Neural cell (in vitro differentiated cells): ENCODE measurements at regions not wholly inside any gene's neighbourhood (a gene's known extent, or its start where the extent isn't known, plus 50 kb on each side); places are given as distances from the start of the nearest gene placed in this dataset.

Source experiments
- H2AFZ ChIP-seq: fragments of 200-600, 300-800 bp; sonication (generic), shearing (Covaris generic); 2 replicates; pipeline ENCODE4 v1.6.0; 2014; ENCODE audit warnings: low read depth, mild to moderate bottlenecking, antibody characterized with exemption, low read length, moderate library complexity
- H3F3A ChIP-seq: fragments of 200-600 bp; shearing (Covaris generic); 2 replicates; pipeline ENCODE4 v1.6.1; 2016; ENCODE audit warnings: mild to moderate bottlenecking, moderate library complexity, mixed read lengths, antibody characterized with exemption, low read length; ENCODE audit not compliant: insufficient read depth, poor library complexity, severe bottlenecking
- H3K27ac ChIP-seq: fragments of 200-600, 300-800 bp; sonication (generic), shearing (Covaris generic); 2 replicates; pipeline ENCODE4 v1.5.1; 2014; ENCODE audit warnings: mild to moderate bottlenecking, low read length, moderate library complexity
- H3K27me3 ChIP-seq: fragments of 300-800, 200-600 bp; sonication (generic), shearing (Covaris generic); 2 replicates; pipeline ENCODE4 v1.6.0; 2014; ENCODE audit warnings: mild to moderate bottlenecking, low read depth, low read length, moderate library complexity; ENCODE audit not compliant: insufficient read depth
- H3K36me3 ChIP-seq: fragments of 300-800, 200-600 bp; sonication (generic), shearing (Covaris generic); 2 replicates; pipeline ENCODE4 v1.5.1; 2014; ENCODE audit warnings: mild to moderate bottlenecking, antibody characterized with exemption, low read length, moderate library complexity; ENCODE audit not compliant: insufficient read depth
- H3K4me2 ChIP-seq: fragments of 300-800, 200-600 bp; sonication (generic), shearing (Covaris generic); 2 replicates; pipeline ENCODE4 v1.6.0; 2014; ENCODE audit warnings: mild to moderate bottlenecking, low read length
- H3K4me3 ChIP-seq: fragments of 300-800, 200-600 bp; sonication (generic), shearing (Covaris generic); 2 replicates; pipeline ENCODE4 v1.5.1; 2014; ENCODE audit warnings: mild to moderate bottlenecking, low read length, moderate library complexity
- H3K79me2 ChIP-seq: fragments of 200-600 bp; shearing (Covaris generic); replicated peaks from 2 replicates; pipeline ENCODE4 v1.6.0; 2014; ENCODE audit warnings: mild to moderate bottlenecking, low read length, moderate library complexity; ENCODE audit not compliant: insufficient read depth
- H3K9ac ChIP-seq: fragments of 300-800, 200-600 bp; sonication (generic), shearing (Covaris generic); 2 replicates; pipeline ENCODE4 v1.6.1; 2016; ENCODE audit warnings: mild to moderate bottlenecking, low read length, mixed read lengths
- H3K9me2 ChIP-seq: fragments of 200-600 bp; shearing (Covaris generic); 2 replicates; pipeline ENCODE4 v1.6.1; 2016; ENCODE audit warnings: mild to moderate bottlenecking, low read length, mixed read lengths; ENCODE audit not compliant: insufficient read depth
- H3K9me3 ChIP-seq: fragments of 200-600, 300-800 bp; sonication (generic), shearing (Covaris generic); 2 replicates; pipeline ENCODE4 v1.6.1; 2016; ENCODE audit warnings: mild to moderate bottlenecking, mixed run types, low read length, moderate library complexity, mixed read lengths
- H4K20me1 ChIP-seq: fragments of 200-600 bp; shearing (Covaris generic); 2 replicates; pipeline ENCODE4 v1.6.1; 2016; ENCODE audit warnings: mild to moderate bottlenecking, mixed run types; ENCODE audit not compliant: insufficient read depth
- CTCF ChIP-seq: fragments of 450-650 bp; IDR thresholded peaks from 2 replicates; pipeline ENCODE4 v1.5.1; 2014; ENCODE audit warnings: antibody characterized with exemption, mild to moderate bottlenecking, moderate library complexity; ENCODE audit not compliant: poor library complexity, severe bottlenecking
- EP300 ChIP-seq: fragments of 450-650 bp; conservative IDR thresholded peaks from 2 replicates; pipeline ENCODE4 v1.6.1; 2014; ENCODE audit warnings: antibody characterized with exemption, mild to moderate bottlenecking, moderate library complexity; ENCODE audit not compliant: poor library complexity, severe bottlenecking
- EZH2 ChIP-seq: fragments of 200-600, 300-800 bp; shearing (Covaris generic), sonication (generic); IDR thresholded peaks from 2 replicates; pipeline ENCODE4 v1.6.1; 2014; ENCODE audit warnings: antibody characterized with exemption, low read length, borderline replicate concordance, mild to moderate bottlenecking; ENCODE audit not compliant: insufficient read depth, poor library complexity, severe bottlenecking
- MXI1 ChIP-seq: fragments of 450-650 bp; conservative IDR thresholded peaks from 2 replicates; pipeline ENCODE4 v1.6.1; 2014; ENCODE audit warnings: antibody characterized with exemption, mild to moderate bottlenecking; ENCODE audit not compliant: poor library complexity, severe bottlenecking
- POLR2AphosphoS5 ChIP-seq: IDR thresholded peaks from 2 replicates; pipeline ENCODE4 v1.6.1; 2012
- RAD21 ChIP-seq: fragments of 450-650 bp; conservative IDR thresholded peaks from 2 replicates; pipeline ENCODE4 v1.6.1; 2014; ENCODE audit warnings: antibody characterized with exemption, mild to moderate bottlenecking, moderate library complexity
- REST ChIP-seq: IDR thresholded peaks from 2 replicates; pipeline ENCODE4 v1.6.1; 2012; ENCODE audit warnings: borderline replicate concordance
- SMC3 ChIP-seq: fragments of 450-650 bp; conservative IDR thresholded peaks from 2 replicates; pipeline ENCODE4 v1.6.1; 2014; ENCODE audit warnings: antibody characterized with exemption, mild to moderate bottlenecking, moderate library complexity; ENCODE audit not compliant: poor library complexity
- TAF1 ChIP-seq: IDR thresholded peaks from 2 replicates; pipeline ENCODE4 v1.6.1; 2012; ENCODE audit warnings: low read depth

GRCh38 chr5:106288979-106289378 is 1381.8 kb downstream of the EFNA5 start:
- TF ChIP-seq MXI1 (no peak), CTCF (no peak), SMC3 (no peak), EP300 (no peak), REST (no peak), EZH2 (no peak), RAD21 (no peak)
- no peaks in the 10 kb centered on the region for H3K27me3 ChIP-seq

GRCh38 chr5:106277540-106278096 is 1393.1 kb downstream of the EFNA5 start:
- H3K79me2 ChIP-seq = no peaks in the 10 kb centered on the region
- no peaks in the 10 kb centered on the region for H3F3A ChIP-seq
- H3K36me3 ChIP-seq = no peaks in the 10 kb centered on the region
- H2AFZ ChIP-seq = no peak overlapping the region
- H3K9ac ChIP-seq = no peak overlapping the region
- no peak overlapping the region for H3K4me2 ChIP-seq
- H3K27me3 ChIP-seq = no peaks in the 10 kb centered on the region
- H3K9me3 ChIP-seq = no peaks in the 10 kb centered on the region
- no peaks in the 10 kb centered on the region for H4K20me1 ChIP-seq
- no peaks in the 10 kb centered on the region for H3K9me2 ChIP-seq
- H3K27ac ChIP-seq = no peak overlapping the region
- no peak overlapping the region for H3K4me3 ChIP-seq
- TF ChIP-seq SMC3 (no peak), POLR2AphosphoS5 (no peak), REST (no peak), EZH2 (no peak), RAD21 (no peak), CTCF (no peak), TAF1 (no peak), EP300 (no peak), MXI1 (no peak)

More at GRCh38 chr5:106288979-106289378, 1381.8 kb downstream of the EFNA5 start:
- no peak overlapping the region for H3K4me2 ChIP-seq
- no peaks in the 10 kb centered on the region for H3F3A ChIP-seq
- no peaks in the 10 kb centered on the region for H4K20me1 ChIP-seq
- no peaks in the 10 kb centered on the region for H3K36me3 ChIP-seq
- H2AFZ ChIP-seq = no peak overlapping the region
- H3K9me2 ChIP-seq = no peaks in the 10 kb centered on the region
- no peak overlapping the region for H3K9ac ChIP-seq
- H3K4me3 ChIP-seq = no peak overlapping the region
- H3K79me2 ChIP-seq = no peaks in the 10 kb centered on the region
- H3K27ac ChIP-seq = no peak overlapping the region
- H3K9me3 ChIP-seq = no peaks in the 10 kb centered on the region
